ENCODE measurements at regions not wholly inside any gene's neighbourhood (a gene's known extent, or its start where the extent isn't known, plus 50 kb on each side); places are given as distances from the start of the nearest gene placed in this dataset.

DNA sequence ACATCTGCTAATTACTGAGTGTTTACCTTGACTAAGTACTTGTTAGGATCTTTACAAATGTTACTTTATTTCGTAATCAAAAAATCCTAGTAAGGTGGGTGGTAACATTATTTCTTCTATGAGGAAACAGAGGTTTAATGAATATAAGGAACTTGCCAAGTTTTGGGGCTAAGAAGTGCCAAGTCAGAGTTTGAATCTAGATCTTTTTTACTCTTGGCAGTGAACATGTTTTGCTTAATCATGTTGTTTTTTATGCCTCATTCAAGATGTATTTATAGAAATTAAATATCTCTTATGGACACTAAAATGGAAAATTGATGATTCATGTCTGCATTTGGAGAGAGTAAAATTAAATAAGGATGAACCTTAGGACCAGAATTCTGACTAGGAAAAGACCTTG is 393.7 kb downstream of the UTRN start:
- DNase-seq (no peak), ATAC-seq (ENCODE audit: poor library complexity) (no peak)
- H3K36me3 ChIP-seq (ENCODE audit: insufficient read depth, low read length): peaks cover 34% of the 10 kb centered on the region
- peaks cover 27% of the 10 kb centered on the region for H3K4me1 Mint-ChIP-seq (ENCODE audit: low read depth)
- peaks cover 11% of the 10 kb centered on the region for H3K4me1 ChIP-seq (ENCODE audit: insufficient read depth, low read length)
- TF ChIP-seq, protein P1, sequence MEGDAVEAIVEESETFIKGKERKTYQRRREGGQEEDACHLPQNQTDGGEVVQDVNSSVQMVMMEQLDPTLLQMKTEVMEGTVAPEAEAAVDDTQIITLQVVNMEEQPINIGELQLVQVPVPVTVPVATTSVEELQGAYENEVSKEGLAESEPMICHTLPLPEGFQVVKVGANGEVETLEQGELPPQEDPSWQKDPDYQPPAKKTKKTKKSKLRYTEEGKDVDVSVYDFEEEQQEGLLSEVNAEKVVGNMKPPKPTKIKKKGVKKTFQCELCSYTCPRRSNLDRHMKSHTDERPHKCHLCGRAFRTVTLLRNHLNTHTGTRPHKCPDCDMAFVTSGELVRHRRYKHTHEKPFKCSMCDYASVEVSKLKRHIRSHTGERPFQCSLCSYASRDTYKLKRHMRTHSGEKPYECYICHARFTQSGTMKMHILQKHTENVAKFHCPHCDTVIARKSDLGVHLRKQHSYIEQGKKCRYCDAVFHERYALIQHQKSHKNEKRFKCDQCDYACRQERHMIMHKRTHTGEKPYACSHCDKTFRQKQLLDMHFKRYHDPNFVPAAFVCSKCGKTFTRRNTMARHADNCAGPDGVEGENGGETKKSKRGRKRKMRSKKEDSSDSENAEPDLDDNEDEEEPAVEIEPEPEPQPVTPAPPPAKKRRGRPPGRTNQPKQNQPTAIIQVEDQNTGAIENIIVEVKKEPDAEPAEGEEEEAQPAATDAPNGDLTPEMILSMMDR (IDR thresholded peaks at IDR 0.05): no peak
- CTCF ChIA-PET: no interaction called here
- H3K27me3 Mint-ChIP-seq: no peaks in the 10 kb centered on the region
- H3K27ac Mint-ChIP-seq: no peak overlapping the region
- no peak overlapping the region for H3K4me3 ChIP-seq (ENCODE audit: low read length)
- peaks cover 92% of the 10 kb centered on the region for H3K36me3 Mint-ChIP-seq (ENCODE audit: low read depth)
- H3K4me3 Mint-ChIP-seq: no peak overlapping the region
- H3K27me3 ChIP-seq (ENCODE audit: control insufficient read depth in 1 of 2, insufficient read depth in 2 of 2, low read length in 2 of 2): no peaks in the 10 kb centered on the region
- POLR2A ChIA-PET: no interaction called here
- H3K9me3 ChIP-seq (ENCODE audit: control insufficient read depth in 1 of 2, insufficient read depth in 1 of 2, low read length in 2 of 2): peaks cover 2 to 4% of the 10 kb centered on the region in 2 experiments
- no peak overlapping the region for H3K27ac ChIP-seq (ENCODE audit: low read depth in 1 of 2, low read length in 2 of 2)
- H3K9me3 Mint-ChIP-seq: peaks cover 1% of the 10 kb centered on the region
- intact Hi-C loops (cut with DNase I, micrococcal nuclease): no loop called here

DNA sequence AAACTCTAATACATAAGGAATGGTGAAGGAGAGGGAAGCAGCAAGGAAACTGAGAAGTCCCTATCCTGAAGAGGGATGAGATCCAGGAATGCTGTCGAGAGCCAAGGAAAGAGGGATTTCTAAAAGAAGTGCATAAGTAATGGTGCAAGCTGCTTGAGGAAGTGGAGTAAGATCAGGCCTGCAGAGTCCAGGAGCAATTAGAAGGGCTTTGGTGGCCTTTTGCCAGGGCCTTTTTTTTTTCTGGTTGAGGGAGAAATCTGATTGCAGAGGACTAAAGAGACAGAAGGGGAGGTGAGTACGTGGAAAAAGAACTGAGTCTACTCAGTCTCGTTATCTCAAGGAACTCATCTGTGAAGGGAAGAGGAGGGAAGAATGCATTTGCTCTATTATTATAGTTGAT is 396.2 kb downstream of the UTRN start:
- Histone ChIP-seq H3K36me3 (ENCODE audit: insufficient read depth, low read length) (peaks cover 40% of the 10 kb centered on the region), H3K27me3 (ENCODE audit: control insufficient read depth in 1 of 2, insufficient read depth in 2 of 2, low read length in 2 of 2) (no peaks in the 10 kb centered on the region), H3K9me3 (ENCODE audit: control insufficient read depth in 1 of 2, insufficient read depth in 1 of 2, low read length in 2 of 2) (peaks cover 0 to 4% of the 10 kb centered on the region in 2 experiments), H3K4me1 (ENCODE audit: insufficient read depth, low read length) (no peaks in the 10 kb centered on the region), H3K27ac (ENCODE audit: low read depth in 1 of 2, low read length in 2 of 2) (no peak overlapping the region), H3K4me3 (ENCODE audit: low read length) (no peak overlapping the region)
- Mint-ChIP-seq H3K4me1 (ENCODE audit: low read depth) (peaks cover 14% of the 10 kb centered on the region), H3K4me3 (no peak overlapping the region), H3K27ac (no peak overlapping the region), H3K27me3 (no peaks in the 10 kb centered on the region), H3K9me3 (peaks cover 10% of the 10 kb centered on the region), H3K36me3 (ENCODE audit: low read depth) (peaks cover 98% of the 10 kb centered on the region)
- TF ChIP-seq, protein P1 (IDR thresholded peaks at IDR 0.05): no peak
- ATAC-seq (ENCODE audit: poor library complexity) (no peak), DNase-seq (no peak)
- ChIA-PET CTCF (no interaction called here), POLR2A (no interaction called here)
- intact Hi-C loops (cut with DNase I, micrococcal nuclease): no loop called here

DNA sequence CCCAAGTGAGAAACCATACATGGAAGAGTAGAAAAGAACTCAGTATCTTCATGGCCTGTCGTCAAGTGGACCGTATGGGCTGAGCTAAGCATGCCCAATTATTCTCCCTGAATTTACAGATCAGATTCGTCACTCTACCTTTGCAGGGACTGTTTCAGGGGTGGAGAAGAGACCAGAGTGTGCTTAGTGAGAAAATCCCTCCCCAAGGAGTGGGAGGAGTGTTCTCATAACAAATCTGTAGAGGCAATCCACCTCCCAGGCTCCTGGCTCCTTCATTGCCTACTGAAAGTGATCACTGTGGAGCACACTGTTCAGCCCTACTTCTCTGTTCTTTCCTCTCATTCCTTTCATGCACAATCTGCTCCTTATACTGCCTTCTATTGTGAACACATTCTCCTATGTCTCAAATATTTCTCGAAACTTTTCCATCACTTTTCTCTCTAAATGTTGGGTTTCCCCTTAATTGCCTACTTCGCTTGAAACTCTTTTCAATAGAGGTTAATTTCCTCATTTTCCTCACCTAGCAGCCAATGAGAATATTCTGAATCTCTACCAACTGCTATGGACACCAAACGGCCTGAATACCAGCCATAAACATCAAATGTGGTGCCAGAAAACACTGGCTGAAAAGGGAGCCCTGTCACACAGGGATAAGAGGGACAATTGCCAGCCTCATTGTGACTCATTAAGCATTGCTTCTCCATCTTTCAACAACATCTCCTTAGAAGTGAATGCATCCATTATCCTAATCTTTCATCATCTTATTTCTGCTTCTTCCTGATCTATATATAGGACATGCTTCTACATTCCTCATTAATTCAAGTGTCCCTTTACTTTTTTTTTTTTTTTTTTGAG is 398.3 kb downstream of the UTRN start:
- intact Hi-C loops (cut with DNase I, micrococcal nuclease): no loop called here
- H3K27ac Mint-ChIP-seq: no peak overlapping the region
- no peaks in the 10 kb centered on the region for H3K27me3 ChIP-seq (ENCODE audit: control insufficient read depth in 1 of 2, insufficient read depth in 2 of 2, low read length in 2 of 2)
- peaks cover 6% of the 10 kb centered on the region for H3K4me1 Mint-ChIP-seq (ENCODE audit: low read depth)
- H3K27ac ChIP-seq (ENCODE audit: low read depth in 1 of 2, low read length in 2 of 2): no peak overlapping the region
- TF ChIP-seq, protein P1 (IDR thresholded peaks at IDR 0.05): no peak
- no peaks in the 10 kb centered on the region for H3K27me3 Mint-ChIP-seq
- CTCF ChIA-PET: interaction anchor here (1.3 kb wide), 1 partner anchor 14 kb away, joined by 3 read pairs; no protein-coding TSS in a partner anchor
- POLR2A ChIA-PET: no interaction called here
- peaks cover 98% of the 10 kb centered on the region for H3K36me3 Mint-ChIP-seq (ENCODE audit: low read depth)
- H3K4me3 ChIP-seq (ENCODE audit: low read length): no peak overlapping the region
- ATAC-seq (ENCODE audit: poor library complexity) (no peak), DNase-seq (no peak)
- H3K36me3 ChIP-seq (ENCODE audit: insufficient read depth, low read length): peaks cover 44% of the 10 kb centered on the region
- H3K9me3 ChIP-seq (ENCODE audit: control insufficient read depth in 1 of 2, insufficient read depth in 1 of 2, low read length in 2 of 2): peaks cover 0 to 16% of the 10 kb centered on the region in 2 experiments
- H3K4me1 ChIP-seq (ENCODE audit: insufficient read depth, low read length): no peaks in the 10 kb centered on the region
- H3K4me3 Mint-ChIP-seq: no peak overlapping the region
- peaks cover 17% of the 10 kb centered on the region for H3K9me3 Mint-ChIP-seq

Data from CD4-positive, alpha-beta T cell (primary cell).